ENCODE measurements at regions not wholly inside any gene's neighbourhood (a gene's known extent, or its start where the extent isn't known, plus 50 kb on each side); places are given as distances from the start of the nearest gene placed in this dataset.
A peak's percentile ranks its signal among the peaks of the same experiment; 100 is the strongest.

DNA sequence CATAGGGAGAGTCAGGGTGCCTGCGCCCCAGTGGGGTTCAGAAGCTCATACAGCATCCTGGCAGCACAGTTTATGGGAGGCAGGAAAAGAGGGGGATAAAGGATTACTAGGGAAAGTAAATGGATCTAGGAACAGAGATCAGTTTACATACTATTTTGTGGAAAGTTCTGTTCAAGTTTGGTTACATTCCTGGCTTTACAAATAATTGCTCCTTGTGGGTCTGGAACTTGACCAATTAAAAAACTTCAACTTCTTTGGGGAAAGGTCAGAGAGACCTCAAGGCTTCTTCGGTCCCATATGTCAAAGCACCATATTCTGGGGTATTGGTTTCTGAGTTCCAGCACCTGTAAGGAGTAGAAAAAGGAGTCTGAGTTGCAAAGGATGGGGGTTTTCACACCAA, 64.1 kb downstream of the ZDHHC19 start:
- Histone ChIP-seq H3K36me3 (ENCODE audit: low read depth) (no peaks in the 10 kb centered on the region), H3K4me1 (ENCODE audit: low read depth) (no peaks in the 10 kb centered on the region), H3K9me3 (no peaks in the 10 kb centered on the region), H3K4me3 (no peak overlapping the region)
- no peak for DNase-seq
- ATAC-seq = no peak
- TF ChIP-seq, protein P1, sequence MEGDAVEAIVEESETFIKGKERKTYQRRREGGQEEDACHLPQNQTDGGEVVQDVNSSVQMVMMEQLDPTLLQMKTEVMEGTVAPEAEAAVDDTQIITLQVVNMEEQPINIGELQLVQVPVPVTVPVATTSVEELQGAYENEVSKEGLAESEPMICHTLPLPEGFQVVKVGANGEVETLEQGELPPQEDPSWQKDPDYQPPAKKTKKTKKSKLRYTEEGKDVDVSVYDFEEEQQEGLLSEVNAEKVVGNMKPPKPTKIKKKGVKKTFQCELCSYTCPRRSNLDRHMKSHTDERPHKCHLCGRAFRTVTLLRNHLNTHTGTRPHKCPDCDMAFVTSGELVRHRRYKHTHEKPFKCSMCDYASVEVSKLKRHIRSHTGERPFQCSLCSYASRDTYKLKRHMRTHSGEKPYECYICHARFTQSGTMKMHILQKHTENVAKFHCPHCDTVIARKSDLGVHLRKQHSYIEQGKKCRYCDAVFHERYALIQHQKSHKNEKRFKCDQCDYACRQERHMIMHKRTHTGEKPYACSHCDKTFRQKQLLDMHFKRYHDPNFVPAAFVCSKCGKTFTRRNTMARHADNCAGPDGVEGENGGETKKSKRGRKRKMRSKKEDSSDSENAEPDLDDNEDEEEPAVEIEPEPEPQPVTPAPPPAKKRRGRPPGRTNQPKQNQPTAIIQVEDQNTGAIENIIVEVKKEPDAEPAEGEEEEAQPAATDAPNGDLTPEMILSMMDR (IDR thresholded peaks at IDR 0.05) = no peak
- intact Hi-C loops (cut with DNase I, micrococcal nuclease) = no loop called here

DNA sequence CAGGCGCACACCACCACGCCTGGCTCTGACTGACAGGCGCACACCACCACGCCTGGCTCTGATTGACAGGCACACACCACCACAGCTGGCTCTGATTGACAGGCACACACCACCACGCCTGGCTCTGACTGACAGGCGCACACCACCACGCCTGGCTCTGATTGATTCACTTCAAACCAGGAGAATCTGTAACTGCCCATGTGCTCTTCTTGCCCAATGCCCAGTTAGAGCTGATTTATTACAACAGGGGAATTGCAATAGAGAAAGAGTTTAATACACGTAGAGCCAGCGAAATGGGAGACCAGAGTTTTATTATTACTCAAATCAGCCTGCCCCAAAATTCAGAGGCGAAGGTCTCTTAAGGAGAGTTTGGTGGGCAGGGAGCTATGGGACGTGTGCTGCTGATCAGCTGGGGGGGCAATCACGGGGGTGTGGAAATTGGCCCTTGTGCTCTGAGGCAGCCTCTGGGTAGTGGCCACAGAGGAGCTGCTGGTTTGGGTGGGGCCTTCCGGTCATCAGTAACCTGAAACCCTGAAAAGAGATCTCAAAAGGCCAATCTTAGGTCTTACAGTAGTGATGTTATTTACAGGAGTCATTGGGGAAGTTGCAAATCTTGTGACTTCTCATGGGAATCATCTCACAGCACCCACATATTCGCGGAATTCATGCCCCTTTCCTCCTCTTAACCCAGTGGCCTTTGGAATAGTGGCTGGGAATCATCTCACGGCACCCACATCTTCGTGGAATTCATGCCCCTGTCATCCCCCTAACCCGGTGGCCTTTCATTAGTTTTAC, 63.8 kb upstream of the TFRC start:
- TF ChIP-seq, protein P1 (IDR thresholded peaks at IDR 0.05) = no peak
- ATAC-seq (no peak), DNase-seq (no peak)
- no peaks in the 10 kb centered on the region for H3K36me3 ChIP-seq (ENCODE audit: low read depth)
- no peaks in the 10 kb centered on the region for H3K4me1 ChIP-seq (ENCODE audit: low read depth)
- no peaks in the 10 kb centered on the region for H3K9me3 ChIP-seq
- H3K4me3 ChIP-seq = no peak overlapping the region
- intact Hi-C loops (cut with DNase I, micrococcal nuclease) = no loop called here

DNA sequence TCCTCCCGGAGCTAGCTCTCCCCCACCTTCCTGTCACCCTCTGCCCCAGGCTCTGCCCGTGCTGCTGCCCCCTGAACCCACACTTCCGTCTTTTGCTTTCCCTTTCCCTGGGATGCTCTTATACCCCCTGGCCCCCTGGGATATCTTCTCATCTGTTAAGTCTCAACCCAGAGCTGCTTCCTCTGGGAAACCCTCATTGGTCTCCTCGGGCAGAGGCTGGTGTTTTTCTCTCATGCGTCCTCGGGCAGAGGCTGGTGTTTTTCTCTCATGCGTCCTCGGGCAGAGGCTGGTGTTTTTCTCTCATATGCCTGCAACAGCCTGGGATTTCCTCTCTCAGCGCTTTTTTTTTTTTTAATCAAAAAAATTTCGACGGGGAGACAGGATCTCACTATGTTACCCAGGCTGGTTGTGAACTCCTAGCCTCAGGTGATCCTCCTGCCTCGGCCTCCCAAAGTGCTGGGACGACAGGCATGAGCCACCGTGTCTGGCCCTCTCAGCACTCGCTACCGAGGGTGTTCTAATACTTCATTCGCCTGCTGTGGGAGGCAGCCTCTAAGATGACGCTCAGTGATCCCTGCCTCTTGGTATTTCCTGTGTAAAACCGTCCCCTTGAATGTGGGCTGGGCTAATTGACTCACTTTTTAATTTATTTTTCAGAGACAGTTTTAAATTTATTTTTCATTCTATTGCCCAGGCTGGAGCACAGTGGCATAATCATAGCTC, 62.7 kb upstream of the TFRC start:
- TF ChIP-seq, protein P1 (IDR thresholded peaks at IDR 0.05) = no peak
- no peaks in the 10 kb centered on the region for H3K9me3 ChIP-seq
- no peaks in the 10 kb centered on the region for H3K4me1 ChIP-seq (ENCODE audit: low read depth)
- no peak overlapping the region for H3K4me3 ChIP-seq
- intact Hi-C loops (cut with DNase I, micrococcal nuclease) = no loop called here
- peak in 1 of 3 donors; percentile 33 for DNase-seq
- H3K36me3 ChIP-seq (ENCODE audit: low read depth) = no peaks in the 10 kb centered on the region
- ATAC-seq = no peak

DNA sequence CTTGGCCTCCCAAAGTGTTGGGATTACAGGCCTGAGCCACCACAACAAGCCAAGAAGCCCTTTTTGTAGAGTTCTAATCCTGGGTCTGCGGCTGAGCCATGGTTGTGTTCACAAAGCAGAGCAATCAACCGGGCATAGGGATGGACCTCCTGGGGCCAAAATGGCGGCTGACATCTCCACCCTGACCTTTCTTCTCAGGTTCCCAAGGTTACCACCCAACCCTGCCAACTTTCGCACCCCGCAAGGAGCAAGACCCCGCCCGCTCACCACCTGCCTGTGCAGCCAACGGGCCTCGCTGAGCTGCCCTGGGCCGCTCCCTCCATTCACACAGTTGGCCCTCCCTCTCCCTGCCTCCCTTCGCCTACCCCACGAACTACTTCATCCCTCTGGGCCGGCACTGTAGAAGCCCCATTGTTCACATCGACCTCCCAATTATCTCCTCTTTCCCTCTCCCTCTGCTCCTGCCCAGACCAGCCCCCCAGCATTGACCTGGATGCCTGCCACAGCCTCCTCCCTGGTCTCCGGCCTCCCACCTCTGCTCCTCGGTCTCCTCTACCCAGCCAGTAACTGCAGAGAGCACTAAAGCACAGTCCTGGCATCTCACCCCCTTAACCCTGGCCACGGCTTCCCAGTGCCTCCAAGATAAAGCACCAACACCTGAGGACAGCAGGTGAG, 62.0 kb upstream of the TFRC start:
- no peaks in the 10 kb centered on the region for H3K36me3 ChIP-seq (ENCODE audit: low read depth)
- H3K9me3 ChIP-seq = no peaks in the 10 kb centered on the region
- no peak for ATAC-seq
- intact Hi-C loops (cut with DNase I, micrococcal nuclease) = no loop called here
- TF ChIP-seq, protein P1 (IDR thresholded peaks at IDR 0.05) = no peak
- H3K4me3 ChIP-seq = no peak overlapping the region
- no peaks in the 10 kb centered on the region for H3K4me1 ChIP-seq (ENCODE audit: low read depth)
- DNase-seq = peak in 1 of 3 donors; percentile 51

DNA sequence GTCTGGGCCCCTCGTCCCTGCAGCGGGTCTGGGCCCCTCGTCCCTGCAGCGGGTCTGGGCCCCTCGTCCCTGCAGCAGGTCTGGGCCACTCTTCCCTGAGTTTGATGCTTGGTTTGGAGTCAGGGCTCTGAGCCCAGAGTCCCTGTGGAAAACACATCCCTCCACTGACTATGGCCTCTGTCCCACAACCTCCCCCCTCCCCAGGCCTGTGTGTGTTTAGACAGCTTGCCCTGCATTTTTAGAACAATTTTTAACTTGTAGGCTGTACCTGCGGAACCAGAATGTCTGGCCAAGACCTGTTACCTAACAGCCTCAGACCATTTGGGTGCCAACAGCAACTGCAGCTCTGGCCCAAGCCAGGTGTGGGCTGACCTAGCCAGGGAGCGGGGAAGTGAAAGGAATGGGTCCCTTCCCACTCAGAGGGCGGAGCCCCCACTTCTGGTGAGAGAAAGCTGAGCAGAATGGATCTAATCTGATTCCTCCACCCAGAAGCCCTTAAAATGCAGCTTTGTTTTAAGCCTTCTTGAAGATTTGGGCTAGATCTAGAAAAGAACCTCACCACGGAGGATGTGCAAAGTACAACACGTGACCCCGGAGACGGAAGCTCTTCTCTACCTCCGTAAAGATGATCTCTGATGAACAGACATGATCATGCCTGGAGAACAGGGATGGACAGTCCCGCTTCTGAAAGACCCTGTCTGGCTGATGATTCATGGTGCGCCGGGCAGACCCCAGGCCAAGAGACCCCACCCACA, 60.5 kb upstream of the TFRC start:
- Histone ChIP-seq H3K36me3 (ENCODE audit: low read depth) (no peaks in the 10 kb centered on the region), H3K9me3 (no peaks in the 10 kb centered on the region), H3K4me1 (ENCODE audit: low read depth) (no peaks in the 10 kb centered on the region), H3K4me3 (no peak overlapping the region)
- intact Hi-C loops (cut with DNase I, micrococcal nuclease) = no loop called here
- ATAC-seq (peak; percentile 55), DNase-seq (peak in 1 of 3 donors; percentile 54)
- TF ChIP-seq, protein P1 (IDR thresholded peaks at IDR 0.05) = no peak

Measured in mucosa of descending colon (tissue), 3 donors.